K562 (cell line): ENCODE measurements at regions not wholly inside any gene's neighbourhood (a gene's known extent, or its start where the extent isn't known, plus 50 kb on each side); places are given as distances from the start of the nearest gene placed in this dataset.

Experiments
- ATAC-seq: fragments of 200-7000 bp; cut with Tn5 transposase; 3 replicates; pipeline ENCODE4 v1.9.1; 2020; ENCODE audit warnings: moderate library complexity
- BruUV-seq: library from RNA; stranded (reverse); fragments of 400-500 nt; replicated peaks from 2 replicates; lab custom pipeline; 2021; lab: Mats Ljungman, UMichigan
- CTCF ChIA-PET: fragments of 300-600 bp; formaldehyde crosslinking; extraction: SDS; loops from one replicate; lab custom pipeline; 2021; ENCODE audit warnings: low intra/inter-chr PET ratio; lab: Yijun Ruan, JAX
- POLR2A ChIA-PET: fragments of 300-600, 350-650 bp; sonication (Branson Sonifier 250); formaldehyde crosslinking; extraction: SDS; loops from one replicate; lab custom pipeline; 2021; ENCODE audit warnings: antibody characterized with exemption, inconsistent platforms; lab: Yijun Ruan, JAX
- DNase-seq, 4 experiments: peaks; one replicate each; pipeline versions ENCODE4 v3.0.0 to v3.0.0-alpha.2; 2011 to 2018; ENCODE audit warnings: low spot score in 3 of 4, mixed read lengths in 3 of 4; ENCODE audit errors: extremely low read depth in 1 of 4
- FAIRE-seq: peaks from 2 replicates; lab custom pipeline; 2011; peaks lifted over from hg19 to GRCh38; lab: Jason Lieb, UNC
- H2AFZ ChIP-seq: 2 replicates; pipeline ENCODE4 v1.6.0; 2011; ENCODE audit warnings: low read depth, low read length, control low read depth, inconsistent platforms
- H3K27ac ChIP-seq: fragments of 200-600 bp; 3 replicates; pipeline ENCODE4 v1.8.0; 2011; ENCODE audit warnings: low read depth, mild to moderate bottlenecking, control low read depth, inconsistent platforms, low read length, moderate library complexity, mixed read lengths; ENCODE audit errors: extremely low read depth
- H3K27me3 ChIP-seq, 2 experiments: fragments of 300-600 bp in 1 of 2; 2 replicates in 1 of 2; 3 replicates in 1 of 2; pipeline versions ENCODE4 v1.6.0 to v1.8.0; 2011; ENCODE audit warnings: inconsistent platforms in 2 of 2, low read length in 2 of 2, mild to moderate bottlenecking in 1 of 2, mixed read lengths in 1 of 2, moderate library complexity in 1 of 2; ENCODE audit not compliant: control insufficient read depth in 2 of 2, insufficient read depth in 2 of 2
- H3K36me3 ChIP-seq: fragments of 300-600 bp; 3 replicates; pipeline ENCODE4 v1.8.0; 2011; ENCODE audit warnings: mild to moderate bottlenecking, low read length, inconsistent platforms; ENCODE audit not compliant: control insufficient read depth, insufficient read depth
- H3K4me1 ChIP-seq, 2 experiments: fragments of 200-600 bp in 1 of 2; replicated peaks in 1 of 2; 2 replicates in 1 of 2; 3 replicates in 1 of 2; pipeline versions ENCODE4 v1.5.1 to v1.8.0; 2011; ENCODE audit warnings: inconsistent platforms in 2 of 2, low read length in 2 of 2, mild to moderate bottlenecking in 1 of 2, mixed read lengths in 1 of 2, moderate library complexity in 1 of 2; ENCODE audit not compliant: control insufficient read depth in 2 of 2, insufficient read depth in 2 of 2
- H3K4me2 ChIP-seq: 2 replicates; pipeline ENCODE4 v1.6.1; 2011; ENCODE audit warnings: low read length, control low read depth, inconsistent platforms, mixed read lengths; ENCODE audit not compliant: insufficient read depth
- H3K4me3 ChIP-seq: fragments of 200-600 bp; sonication (generic), shearing (Covaris generic); 2 replicates; pipeline ENCODE4 v1.5.1; 2016; ENCODE audit warnings: control low read depth, inconsistent platforms
- H3K79me2 ChIP-seq: fragments of 200-600 bp; 3 replicates; pipeline ENCODE4 v1.8.0; 2011; ENCODE audit warnings: low read length, inconsistent platforms; ENCODE audit not compliant: control insufficient read depth, insufficient read depth
- H3K9ac ChIP-seq, 2 experiments: 2 replicates each; pipeline versions ENCODE4 v1.6.0 to v1.6.1; 2011; ENCODE audit warnings: low read depth in 2 of 2, low read length in 2 of 2, control low read depth in 1 of 2, inconsistent platforms in 1 of 2, mild to moderate bottlenecking in 1 of 2, mixed read lengths in 1 of 2; ENCODE audit not compliant: insufficient read depth in 1 of 2
- H3K9me1 ChIP-seq: one replicate; pipeline ENCODE4 v1.6.0; 2011; ENCODE audit warnings: inconsistent platforms, mild to moderate bottlenecking, low read length, moderate library complexity; ENCODE audit not compliant: control insufficient read depth, insufficient read depth
- H3K9me3 ChIP-seq: replicated peaks from 2 replicates; pipeline ENCODE4 v1.5.1; 2011; ENCODE audit warnings: low read depth, low read length, inconsistent platforms; ENCODE audit not compliant: control insufficient read depth, insufficient read depth
- H4K20me1 ChIP-seq: replicated peaks from 2 replicates; pipeline ENCODE4 v1.6.1; 2011; ENCODE audit warnings: low read length, inconsistent platforms, mixed read lengths; ENCODE audit not compliant: control insufficient read depth, insufficient read depth
- ATF3 ChIP-seq, 2 experiments: fragments of 450-650 bp in 1 of 2; sonication (generic) in 1 of 2; formaldehyde crosslinking in 1 of 2; IDR thresholded peaks in 1 of 2; conservative IDR thresholded peaks in 1 of 2; 2 replicates each; pipeline versions ENCODE4 v1.6.1 to v1.8.1; 2016 to 2023; ENCODE audit warnings: mild to moderate bottlenecking in 2 of 2, moderate library complexity in 2 of 2, inconsistent platforms in 1 of 2, missing genetic modification reagents in 1 of 2
- C11orf30 ChIP-seq: fragments of 450-650 bp; IDR thresholded peaks from 2 replicates; pipeline ENCODE4 v1.6.1; 2016; ENCODE audit warnings: low read depth, mild to moderate bottlenecking
- CEBPB ChIP-seq: fragments of 450-650 bp; IDR thresholded peaks from 2 replicates; pipeline ENCODE4 v1.6.1; 2016; ENCODE audit warnings: missing genetic modification characterization, missing compliant biosample characterization
- CEBPG ChIP-seq, 3 experiments: fragments of 200-800 bp in 1 of 3; sonication (Bioruptor generic) in 1 of 3; sonication (generic) in 1 of 3; formaldehyde crosslinking in 1 of 3; IDR thresholded peaks in 2 of 3; conservative IDR thresholded peaks in 1 of 3; 2 replicates each; pipeline versions ENCODE4 v1.6.1 to v1.8.0; 2016 to 2022; ENCODE audit warnings: missing compliant biosample characterization in 2 of 3, missing genetic modification characterization in 2 of 3, mild to moderate bottlenecking in 1 of 3, missing genetic modification reagents in 1 of 3
- ERF ChIP-seq: fragments of 450-650 bp; formaldehyde crosslinking; IDR thresholded peaks from 2 replicates; pipeline ENCODE4 v1.4.0; 2020; ENCODE audit warnings: mild to moderate bottlenecking, mixed read lengths
- GATAD2A ChIP-seq: fragments of 450-650 bp; IDR thresholded peaks from 2 replicates; pipeline ENCODE4 v1.6.1; 2017
- HNRNPL ChIP-seq: fragments of 200-400 bp; formaldehyde crosslinking; IDR thresholded peaks from 2 replicates; pipeline ENCODE4 v1.6.1; 2017; ENCODE audit warnings: low read depth, mild to moderate bottlenecking, low read length
- JUND ChIP-seq, 2 experiments: IDR thresholded peaks; 2 replicates in 1 of 2; 3 replicates in 1 of 2; pipeline ENCODE4 v1.6.1; 2011; ENCODE audit warnings: borderline replicate concordance in 2 of 2, low read depth in 2 of 2, low read length in 2 of 2, improper control_type of control experiment in 1 of 2, missing biosample characterization in 1 of 2, missing genetic modification characterization in 1 of 2, missing genetic modification reagents in 1 of 2
- KAT2B ChIP-seq: IDR thresholded peaks from one replicate; pipeline ENCODE4 v1.6.1; 2012; ENCODE audit warnings: low read depth, mild to moderate bottlenecking, control low read depth, inconsistent platforms, low read length, moderate library complexity
- MAFG ChIP-seq: fragments of 450-650 bp; conservative IDR thresholded peaks from 2 replicates; pipeline ENCODE4 v1.6.1; 2016; ENCODE audit warnings: missing genetic modification characterization, missing compliant biosample characterization
- MYNN ChIP-seq, 2 experiments: sonication (generic); formaldehyde crosslinking in 1 of 2; IDR thresholded peaks; 2 replicates each; pipeline versions ENCODE4 v1.5.0 to v1.6.1; 2016 to 2020; ENCODE audit warnings: antibody characterized with exemption in 1 of 2, missing genetic modification reagents in 1 of 2
- POLR2A ChIP-seq: fragments of 450-650 bp; conservative IDR thresholded peaks from 2 replicates; pipeline ENCODE4 v1.6.1; 2016
- POLR3G ChIP-seq: IDR thresholded peaks from 2 replicates; pipeline ENCODE4 v1.6.1; 2011; ENCODE audit not compliant: insufficient read length, insufficient replicate concordance; ENCODE audit errors: extremely low read depth
- TCF3 ChIP-seq: sonication (generic); formaldehyde crosslinking; IDR thresholded peaks from 2 replicates; pipeline ENCODE4 v1.4.0; 2020; ENCODE audit warnings: mild to moderate bottlenecking, missing genetic modification reagents
- ZFP30 ChIP-seq: fragments of 250-450 bp; sonication (Bioruptor Pico); IDR thresholded peaks from 2 replicates; pipeline ENCODE4 v1.8.0; 2022; ENCODE audit warnings: moderate library complexity, mild to moderate bottlenecking, inconsistent platforms, borderline replicate concordance
- ZNF316 ChIP-seq: fragments of 450-650 bp; IDR thresholded peaks from 2 replicates; pipeline ENCODE4 v1.6.1; 2016
- ZNF324 ChIP-seq: fragments of 250-450 bp; sonication (Bioruptor Pico); IDR thresholded peaks from 2 replicates; pipeline ENCODE4 v1.4.0; 2020; ENCODE audit warnings: mild to moderate bottlenecking
- WGBS: fragments of 100-300 bp; shearing (Covaris generic); methylation state at CpG from one replicate; pipeline ENCODE4 v1.1.6; 2016; ENCODE audit warnings: low coverage, mixed read lengths; ENCODE audit not compliant: insufficient coverage; ENCODE audit errors: missing lambda C conversion rate; 5-methylcytosine and 5-hydroxymethylcytosine counted together
- in situ Hi-C: fragments of 300-500 bp; cut with MboI; formaldehyde crosslinking; loops from 4 replicates; pipeline ENCODE4 v1.15.0; 2018; ENCODE audit warnings: inconsistent platforms, mixed read lengths
- intact Hi-C: fragments of 100-400 bp; cut with micrococcal nuclease; formaldehyde crosslinking; loops from 2 replicates; pipeline ENCODE4 v1.14.2; 2022

GRCh38 chr1:181255270-181255929, 166.9 kb downstream of the IER5 start:
- H3K9me1 ChIP-seq: no peaks in the 10 kb centered on the region
- no peak for FAIRE-seq
- H3K79me2 ChIP-seq: no peaks in the 10 kb centered on the region
- DNase-seq: no peak
- BruUV-seq: no TSS peak
- H3K27me3 ChIP-seq: no peaks in the 10 kb centered on the region; a peak in 1 of 5 replicates
- TF ChIP-seq TCF3 (CRISPR knock-in tag) (no peak), JUND (IDR thresholded peaks at IDR 0.05; ENCODE audit: borderline replicate concordance, low read depth, low read length) (no peak), JUND (tag; IDR thresholded peaks at IDR 0.05; ENCODE audit: borderline replicate concordance, low read depth, low read length) (0 out of 3 replicates have a peak, but pooled peaks have one; percentile 10), ZNF316 (peak; percentile 66), CEBPG (CRISPR knock-in tag; IDR thresholded peaks at IDR 0.05) (no peak), CEBPG (tag; conservative IDR thresholded peaks at IDR 0.05 in 1 of 2, IDR thresholded peaks at IDR 0.05 in 1 of 2) (peak; percentile 16 to 25; a peak in 1 of 4 replicates), MYNN (IDR thresholded peaks at IDR 0.05) (no peak), MYNN (CRISPR knock-in tag; IDR thresholded peaks at IDR 0.05) (no peak), KAT2B (no peak), HNRNPL (no peak), GATAD2A (no peak), MAFG (tag) (peak; percentile 43; the same call in 1 of the 2 replicates), ZFP30 (CRISPR knock-in tag) (no peak), C11orf30 (0 out of 2 replicates have a peak, but pooled peaks have one; percentile 37), ZNF324 (CRISPR knock-in tag) (no peak), CEBPB (tag) (peak; percentile 38; the same call in 1 of the 2 replicates), ERF (CRISPR knock-in tag) (no peak), POLR3G (no peak), POLR2A (no peak), ATF3 (IDR thresholded peaks at IDR 0.05) (peak; percentile 83), ATF3 (CRISPR knock-in tag; conservative IDR thresholded peaks at IDR 0.05) (no peak)
- H3K4me2 ChIP-seq: no peak overlapping the region
- H3K9ac ChIP-seq: no peak overlapping the region
- ChIA-PET POLR2A (interaction anchor here (0.8 kb wide), 1 partner anchor 332 kb away, joined by 3 read pairs; no protein-coding TSS in a partner anchor), CTCF (no interaction called here)
- H3K27ac ChIP-seq: no peak overlapping the region
- WGBS: 3% methylated on average over 2 of the region's 2 CpGs
- H4K20me1 ChIP-seq: no peaks in the 10 kb centered on the region
- H2AFZ ChIP-seq: no peak overlapping the region
- ATAC-seq: no peak
- H3K36me3 ChIP-seq: no peaks in the 10 kb centered on the region
- intact Hi-C loops: no loop called here
- H3K4me3 ChIP-seq: no peak overlapping the region
- no peaks in the 10 kb centered on the region for H3K4me1 ChIP-seq
- no peaks in the 10 kb centered on the region for H3K9me3 ChIP-seq
- in situ Hi-C loops: no loop called here
